NOMO-1 treated with DMSO at 0.1 percent for 48 hours (cell line): ENCODE measurements at regions not wholly inside any gene's neighbourhood (a gene's known extent, or its start where the extent isn't known, plus 50 kb on each side); places are given as distances from the start of the nearest gene placed in this dataset.
"Not testable (repeated sequence)": the region's sequence is repeated elsewhere in the genome, so short reads cannot be mapped to it uniquely, and the experiment has no call there.

Source experiments
- DNase-seq: peaks from one replicate; lab custom pipeline; 2025; ENCODE audit not compliant: unreplicated experiment; lab: John Stamatoyannopoulos, UW

DNA sequence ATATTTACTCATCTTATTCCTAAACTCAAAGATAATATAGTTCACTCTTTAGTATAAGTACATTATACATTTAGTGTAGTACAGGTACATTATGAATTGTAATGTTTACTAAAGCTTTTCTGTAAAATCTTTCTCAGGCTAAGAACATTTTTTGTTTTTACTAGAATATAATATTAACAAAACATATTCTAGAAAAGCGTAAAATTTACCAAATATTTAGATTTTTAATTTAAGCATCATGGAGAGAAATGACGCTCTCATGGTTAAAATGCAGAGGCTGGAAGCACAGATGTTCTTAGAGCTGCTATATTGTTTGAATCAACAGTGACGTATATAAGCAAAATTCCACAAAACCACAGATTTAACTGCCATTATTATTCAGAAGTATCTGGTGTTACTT, 54.7 kb upstream of the NBPF15 start:
- not testable (repeated sequence) for DNase-seq

DNA sequence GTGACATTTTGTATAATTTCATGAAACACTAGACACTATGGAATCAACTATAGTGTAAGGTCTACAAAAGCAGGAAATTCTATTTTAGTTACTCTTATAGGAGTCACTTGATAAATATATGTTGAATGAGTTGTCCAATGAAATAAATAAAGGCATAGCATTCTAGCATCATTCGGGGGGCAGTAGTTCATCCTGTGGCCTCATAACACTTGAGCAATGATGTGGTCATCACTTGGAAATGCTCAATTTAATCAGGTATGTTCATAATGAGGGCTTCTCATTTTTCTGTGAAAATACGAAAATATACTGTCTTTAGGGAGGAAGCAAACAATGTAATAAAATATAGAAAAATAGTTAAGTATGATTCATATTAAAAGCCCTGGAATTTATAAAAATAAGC, 55.4 kb upstream of the NBPF15 start:
- DNase-seq: not testable (repeated sequence)

DNA sequence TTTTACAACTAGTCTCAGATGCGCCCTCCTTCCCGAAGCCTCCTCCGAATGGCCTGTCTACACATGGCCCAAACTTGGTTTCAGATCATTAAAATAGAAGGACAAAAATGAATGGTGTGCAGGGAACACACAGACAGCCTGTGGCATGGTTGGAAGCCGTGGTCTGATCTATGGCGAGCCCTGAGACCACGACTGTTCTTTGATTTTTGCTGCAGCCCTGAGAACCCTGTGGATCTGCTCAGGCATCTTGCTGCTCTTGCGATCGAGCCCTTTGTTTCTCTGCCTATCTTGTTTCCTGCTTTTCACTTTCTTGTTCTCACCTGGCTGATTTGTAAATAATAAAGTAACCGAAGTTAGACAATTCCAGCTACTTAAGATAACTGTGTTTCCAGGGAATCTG, 57.0 kb upstream of the NBPF15 start:
- DNase-seq: not testable (repeated sequence)

DNA sequence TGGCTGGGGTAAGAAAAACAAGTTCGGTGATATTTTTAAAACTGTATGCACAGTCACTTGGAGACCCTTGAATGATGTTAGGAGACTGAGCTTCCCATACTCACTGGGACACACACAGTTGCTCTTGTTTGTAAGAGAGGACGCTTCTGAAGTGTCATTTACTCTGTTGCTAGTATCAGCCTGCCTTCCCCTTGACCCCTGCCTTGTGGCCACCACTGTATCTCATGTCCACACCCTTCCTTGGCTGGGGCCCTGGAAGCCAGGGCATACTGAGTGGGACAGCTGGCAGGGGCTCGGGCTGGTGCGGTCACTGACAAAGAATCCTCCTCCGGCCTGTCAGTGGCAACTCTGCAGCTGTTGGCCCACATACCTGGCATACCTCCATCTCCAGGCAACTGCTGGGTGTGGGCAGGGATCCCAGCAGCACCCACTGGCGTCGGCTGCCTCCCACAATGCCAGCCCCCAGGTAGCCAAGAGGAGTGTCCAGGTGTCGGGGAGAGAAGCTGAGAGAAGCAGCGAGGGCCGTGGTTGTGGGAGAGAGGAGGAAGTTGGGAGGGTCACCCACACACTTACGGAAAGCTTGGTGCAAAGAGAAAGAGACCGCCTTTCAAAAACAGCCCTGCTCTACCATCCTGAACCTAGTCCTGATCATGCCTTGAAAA, 58.2 kb upstream of the NBPF15 start:
- not testable (repeated sequence) for DNase-seq

DNA sequence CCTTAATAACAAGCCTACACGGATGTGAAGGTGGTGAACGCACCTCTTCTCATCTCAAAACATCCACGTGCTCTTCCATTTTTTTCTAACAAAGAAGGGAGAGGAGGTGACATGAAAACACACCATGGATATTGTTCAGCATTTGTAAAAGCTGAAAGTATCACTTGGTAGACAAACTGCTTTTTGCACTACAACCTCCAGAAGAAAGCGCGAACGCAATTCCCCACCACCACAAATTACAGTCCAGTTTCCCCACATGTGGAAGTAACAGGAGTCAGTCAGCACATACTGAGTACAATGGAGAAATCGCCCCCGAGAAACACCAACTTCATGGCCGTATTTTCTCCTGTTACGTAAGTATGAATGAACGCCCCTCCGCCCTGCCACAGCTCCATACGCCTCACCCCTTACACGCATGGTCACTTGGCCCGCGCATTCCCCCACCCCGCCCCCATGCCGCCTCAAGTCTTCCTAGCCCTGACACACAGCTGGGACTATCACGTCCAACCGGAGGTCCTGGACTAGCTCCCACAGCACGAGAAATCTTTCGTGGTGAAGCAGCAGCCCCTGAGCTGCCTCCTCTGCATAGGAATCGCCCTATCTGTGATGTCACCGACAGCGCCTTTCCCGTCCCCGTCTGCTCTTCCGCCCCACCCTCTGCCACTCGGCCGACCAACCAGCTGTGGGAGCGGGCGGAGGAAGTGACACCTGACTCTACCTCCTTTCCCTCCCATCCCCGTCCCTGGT, 62.4 kb upstream of the NBPF15 start:
- DNase-seq: peak; percentile 8

DNA sequence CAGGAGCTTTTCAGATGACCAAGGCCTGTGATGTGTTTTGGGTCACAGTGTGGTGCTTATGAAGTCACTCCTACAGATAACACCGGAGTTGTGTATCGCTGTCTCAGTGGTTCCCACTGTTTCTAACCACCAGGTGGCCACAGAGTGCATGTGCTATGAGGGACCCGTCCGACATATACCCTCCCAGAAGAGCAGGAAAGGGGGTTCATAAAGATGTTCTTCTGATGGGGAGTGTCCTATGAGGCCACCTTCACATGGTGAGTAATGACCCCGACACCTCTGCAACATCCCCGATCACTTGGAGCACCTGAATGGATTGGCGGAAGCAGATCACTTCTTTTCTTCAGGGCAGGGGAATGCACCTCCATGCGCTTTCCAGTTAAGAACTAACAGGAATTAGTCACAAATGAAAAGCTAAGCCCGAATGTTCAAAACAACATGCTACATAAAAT, 60.5 kb upstream of the PPIAL4F start:
- DNase-seq: not testable (repeated sequence)

DNA sequence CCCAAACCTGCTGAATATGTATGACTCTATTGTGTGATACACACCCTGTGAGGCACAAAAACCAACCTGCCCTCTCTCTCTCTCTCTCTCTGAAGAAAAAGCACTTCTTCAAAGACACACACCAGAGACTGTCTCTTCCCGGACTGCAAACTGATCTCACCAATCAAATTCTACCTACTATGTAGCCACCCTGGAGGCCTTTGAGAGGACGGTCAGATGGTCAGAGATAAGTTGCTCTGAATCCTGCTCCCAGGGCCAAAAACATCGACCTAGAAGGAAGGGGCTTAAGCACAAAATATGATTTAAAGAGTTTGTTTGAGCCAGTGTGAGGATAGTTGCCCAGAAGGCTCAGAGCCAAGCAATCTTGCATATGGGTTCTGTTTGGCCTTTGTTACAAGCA, 59.2 kb upstream of the PPIAL4F start:
- not testable (repeated sequence) for DNase-seq

DNA sequence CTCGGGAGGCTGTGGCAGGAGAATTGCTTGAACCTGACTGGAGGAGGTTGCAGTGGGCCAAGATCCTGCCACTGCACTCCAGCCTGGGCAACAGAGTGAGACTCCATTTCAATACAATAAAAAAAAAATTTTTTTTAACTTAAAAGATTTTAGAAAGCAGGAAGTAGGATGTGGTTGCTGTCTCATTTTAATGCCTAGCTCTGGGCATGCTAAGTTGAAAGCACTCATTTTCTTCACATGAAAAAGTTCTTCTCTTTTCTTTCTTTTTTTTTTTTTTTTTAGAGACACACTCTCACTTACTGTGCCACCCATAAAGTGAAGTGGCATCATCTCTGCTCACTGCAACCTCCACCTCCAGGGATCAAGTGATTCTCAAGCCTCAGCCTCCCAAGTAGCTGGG, 58.4 kb upstream of the PPIAL4F start:
- DNase-seq: not testable (repeated sequence)

DNA sequence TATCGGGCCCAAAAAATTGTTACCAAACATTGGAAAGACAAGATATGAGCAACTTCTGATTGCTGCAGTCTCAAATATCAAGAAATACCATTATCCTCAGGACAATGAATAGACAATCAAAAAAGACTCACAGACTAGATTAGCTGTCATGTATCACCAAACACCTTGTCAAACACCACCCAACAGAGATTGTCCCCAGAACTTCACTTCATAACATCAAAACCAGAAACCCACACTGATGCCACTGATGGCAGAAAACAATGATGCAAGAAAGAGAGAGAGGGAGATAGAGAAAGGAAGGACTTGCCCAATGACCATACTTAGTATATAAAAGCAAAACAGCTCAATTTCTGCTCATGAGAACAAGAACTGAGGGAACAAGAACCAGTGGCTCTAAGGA, 56.0 kb upstream of the PPIAL4F start:
- DNase-seq: not testable (repeated sequence)

DNA sequence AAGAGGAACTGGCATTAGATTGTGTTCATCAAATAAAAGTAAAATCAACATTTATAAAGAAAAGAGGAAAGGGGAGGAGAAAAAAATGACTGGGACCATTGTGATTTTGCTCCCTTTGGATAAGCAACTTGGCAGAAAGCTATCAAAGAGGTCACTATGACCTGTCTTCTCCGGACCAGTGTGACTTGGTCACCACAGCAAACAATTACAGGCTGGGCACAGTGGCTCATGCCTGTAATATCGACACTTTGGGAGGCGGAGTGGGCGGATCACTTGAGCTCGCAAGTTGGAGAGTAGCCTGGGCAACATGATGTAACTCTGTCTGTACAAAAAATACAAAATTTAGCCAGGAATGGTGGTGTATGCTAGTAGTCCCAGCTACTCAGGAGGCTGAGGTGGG, 55.5 kb upstream of the PPIAL4F start:
- not testable (repeated sequence) for DNase-seq

DNA sequence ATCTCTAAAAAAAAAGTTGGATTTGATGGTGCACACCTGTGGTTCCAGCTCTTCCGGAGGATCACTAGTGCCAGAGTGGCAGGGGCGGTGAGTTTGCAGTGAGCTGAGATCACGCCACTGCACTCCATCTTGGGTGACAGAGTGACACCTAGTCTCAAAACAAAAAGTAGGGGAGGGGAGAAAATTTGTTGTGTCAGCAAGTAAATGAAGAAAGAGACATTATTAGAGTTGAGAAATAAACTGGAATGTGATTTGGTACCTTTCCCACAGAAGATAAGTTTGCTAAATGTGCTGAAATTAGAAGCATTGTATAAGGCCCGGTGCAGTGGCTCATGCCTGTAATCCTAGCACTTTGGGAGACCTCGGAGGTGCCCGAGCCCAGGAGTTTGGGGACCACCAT, 54.0 kb upstream of the PPIAL4F start:
- DNase-seq: not testable (repeated sequence)

DNA sequence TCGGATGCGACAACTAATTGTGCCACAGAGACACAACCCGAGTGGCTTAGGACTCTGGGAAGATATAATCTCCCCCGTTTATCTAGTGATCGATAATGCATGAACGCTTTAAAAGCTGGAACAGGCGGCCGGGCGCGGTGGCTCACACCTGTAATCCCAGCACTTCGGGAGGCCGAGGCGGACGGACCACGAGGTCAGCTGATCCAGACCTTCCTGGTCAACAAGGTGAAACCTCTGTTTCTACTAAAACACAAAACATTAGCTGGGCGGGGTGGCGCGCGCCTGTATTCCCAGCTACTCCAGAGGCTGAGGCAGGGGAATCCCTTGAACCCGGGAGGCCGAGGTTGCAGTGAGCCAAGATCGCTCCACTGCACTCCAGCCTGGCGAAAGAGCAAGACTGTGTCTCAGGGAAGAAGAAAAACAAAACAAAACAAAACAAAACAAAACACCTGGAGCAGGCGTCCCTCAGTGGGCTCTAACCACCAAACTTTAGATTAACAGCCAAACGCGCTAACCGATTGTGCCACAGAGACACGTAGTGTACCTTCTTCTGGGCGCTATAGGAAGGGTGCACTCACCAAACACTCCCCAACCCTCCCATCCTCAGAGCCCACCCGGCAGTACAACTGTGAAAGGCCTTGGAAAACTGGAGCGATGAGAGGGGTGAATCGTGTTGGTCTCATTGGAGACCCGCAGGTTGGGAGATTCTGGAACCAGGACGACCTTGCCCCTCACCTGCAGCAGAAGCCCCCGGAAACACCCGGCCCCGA, 53.3 kb upstream of the PPIAL4F start:
- DNase-seq: not testable (repeated sequence)
